Testis (tissue), 2 donors: ENCODE measurements at regions not wholly inside any gene's neighbourhood (a gene's known extent, or its start where the extent isn't known, plus 50 kb on each side); places are given as distances from the start of the nearest gene placed in this dataset.

Source experiments
- DNase-seq: peaks from one replicate; pipeline ENCODE4 v3.0.0-alpha.2; 2019
- H3K27ac ChIP-seq, 2 donors: fragments of 200-600 bp; sonication (generic); one replicate each; pipeline ENCODE4 v1.5.1; 2019
- H3K27me3 ChIP-seq: fragments of 200-600 bp; sonication (generic); one replicate; pipeline ENCODE4 v1.5.1; 2019
- H3K36me3 ChIP-seq: fragments of 200-600 bp; sonication (generic); one replicate; pipeline ENCODE4 v1.5.1; 2017; ENCODE audit warnings: low read depth; ENCODE audit errors: missing control alignments
- H3K4me1 ChIP-seq: fragments of 200-600 bp; sonication (generic); one replicate; pipeline ENCODE4 v1.5.1; 2019
- H3K4me3 ChIP-seq, 2 donors: fragments of 200-600 bp; sonication (generic); one replicate each; pipeline ENCODE4 v1.5.1; 2017 to 2019
- H3K9me3 ChIP-seq: fragments of 200-600 bp; sonication (generic); one replicate; pipeline ENCODE4 v1.5.1; 2017
- CTCF ChIP-seq, 3 experiments: fragments of 450-650 bp in 2 of 3; fragments of 200-600 bp in 1 of 3; sonication (generic) in 1 of 3; IDR thresholded peaks; one replicate each; pipeline ENCODE4 v1.5.1; 2016 to 2019; ENCODE audit warnings: antibody characterized with exemption in 3 of 3, mild to moderate bottlenecking in 2 of 3, moderate library complexity in 1 of 3
- POLR2A ChIP-seq: fragments of 450-650 bp; IDR thresholded peaks from one replicate; pipeline ENCODE4 v1.6.1; 2017; ENCODE audit warnings: antibody characterized with exemption, mild to moderate bottlenecking, moderate library complexity
- WGBS, 2 donors: methylation state at CpG; one replicate each; pipeline ENCODE4 v1.1.5; 2018; 5-methylcytosine and 5-hydroxymethylcytosine counted together
- intact Hi-C: fragments of 100-400 bp; cut with DNase I; formaldehyde crosslinking; loops from one replicate; pipeline ENCODE4 v1.15.1; 2023; ENCODE audit warnings: low total_unique reads

DNA sequence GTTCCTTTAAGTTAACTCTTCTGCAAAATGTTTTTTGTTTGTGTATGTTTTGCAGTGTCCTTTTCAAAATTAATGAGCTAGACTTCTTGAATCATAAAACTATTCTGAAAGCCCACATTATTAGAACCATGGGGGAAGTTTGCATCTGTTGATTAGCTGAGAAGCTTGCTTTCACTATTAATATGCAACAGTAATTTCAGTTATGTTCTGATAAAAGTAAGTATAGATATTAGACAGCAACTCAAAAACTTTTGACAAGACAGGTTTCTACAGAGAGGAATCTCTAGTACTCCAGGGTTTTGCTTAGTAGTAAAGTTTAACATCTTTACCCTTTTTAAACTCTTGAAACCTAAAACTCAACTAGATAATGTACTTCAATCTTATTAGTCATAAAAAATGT, 147.8 kb downstream of the UBE2E3 start:
- H3K4me1 ChIP-seq = no peaks in the 10 kb centered on the region
- H3K9me3 ChIP-seq = no peaks in the 10 kb centered on the region
- TF ChIP-seq CTCF (IDR thresholded peaks at IDR 0.05) (no peak), POLR2A (no peak)
- no peaks in the 10 kb centered on the region for H3K36me3 ChIP-seq
- DNase-seq = no peak
- no peak overlapping the region for H3K27ac ChIP-seq
- no peaks in the 10 kb centered on the region for H3K27me3 ChIP-seq
- no peak overlapping the region for H3K4me3 ChIP-seq
- intact Hi-C loops = no loop called here

GRCh38 chr2:181129364-181130056, 149.1 kb downstream of the UBE2E3 start:
- Histone ChIP-seq H3K9me3 (no peaks in the 10 kb centered on the region), H3K27ac (no peak overlapping the region), H3K4me3 (no peak overlapping the region), H3K36me3 (no peaks in the 10 kb centered on the region), H3K4me1 (no peaks in the 10 kb centered on the region), H3K27me3 (no peaks in the 10 kb centered on the region)
- WGBS, 2 donors = 90 to 95% methylated on average over 4 of the region's 4 CpGs
- no peak for DNase-seq
- intact Hi-C loops = no loop called here
- TF ChIP-seq CTCF (IDR thresholded peaks at IDR 0.05) = no peak
- no peak for TF ChIP-seq POLR2A

DNA sequence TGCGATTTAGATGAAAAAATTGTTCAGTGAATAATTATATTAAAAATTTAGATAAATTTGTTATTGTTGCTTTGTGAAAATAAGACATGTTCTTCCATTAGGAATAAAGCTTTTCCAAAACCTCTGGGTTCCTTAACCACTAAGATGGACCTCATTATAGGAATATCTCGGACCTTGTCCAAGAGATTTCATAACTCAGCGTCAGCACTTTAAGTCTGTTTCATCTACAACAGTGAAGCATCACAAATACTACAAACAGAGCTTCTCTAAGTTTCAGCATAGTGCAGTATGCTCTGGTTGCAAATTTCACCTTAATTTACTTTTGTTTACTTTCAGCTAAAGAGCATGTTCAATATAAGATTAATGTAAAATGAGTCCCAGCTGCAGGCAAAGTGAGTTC, 150.3 kb downstream of the UBE2E3 start:
- H3K27me3 ChIP-seq = no peaks in the 10 kb centered on the region
- TF ChIP-seq POLR2A = no peak
- no peak for TF ChIP-seq CTCF (IDR thresholded peaks at IDR 0.05)
- H3K4me3 ChIP-seq = no peak overlapping the region
- no peaks in the 10 kb centered on the region for H3K4me1 ChIP-seq
- WGBS, 2 donors = 72 to 76% methylated on average over 3 of the region's 3 CpGs
- no peak overlapping the region for H3K27ac ChIP-seq
- H3K36me3 ChIP-seq = no peaks in the 10 kb centered on the region
- H3K9me3 ChIP-seq = no peaks in the 10 kb centered on the region
- intact Hi-C loops = no loop called here
- DNase-seq = no peak

- Histone ChIP-seq H3K36me3 (no peaks in the 10 kb centered on the region), H3K27ac (no peak overlapping the region), H3K4me1 (no peaks in the 10 kb centered on the region), H3K4me3 (no peak overlapping the region), H3K27me3 (no peaks in the 10 kb centered on the region), H3K9me3 (no peaks in the 10 kb centered on the region)
- no peak for TF ChIP-seq POLR2A
- TF ChIP-seq CTCF (IDR thresholded peaks at IDR 0.05) = no peak
- 78 to 85% methylated on average over 2 of the region's 2 CpGs for WGBS, 2 donors
- intact Hi-C loops = no loop called here
- no peak for DNase-seq
Measured at GRCh38 chr2:181131584-181131983, 151.2 kb downstream of the UBE2E3 start.

DNA sequence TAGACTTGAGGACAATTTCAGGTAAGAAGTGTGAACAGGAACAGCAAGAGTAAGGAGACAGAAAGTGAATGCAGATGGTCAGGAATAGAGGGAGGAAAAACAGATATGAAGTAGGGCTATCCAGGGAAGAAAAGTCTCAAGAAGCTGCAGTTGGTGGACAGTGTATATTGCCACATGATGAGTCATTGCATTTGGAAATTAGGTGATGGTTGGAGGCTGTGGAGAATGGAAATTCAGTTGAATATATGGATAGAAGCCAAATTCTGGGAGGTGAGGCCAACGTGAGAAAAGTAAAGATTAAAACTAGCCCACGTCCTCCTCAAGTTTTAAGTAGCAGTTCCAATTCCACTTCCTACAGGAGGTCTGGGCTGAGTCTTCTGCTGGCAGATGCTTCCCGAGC, 158.4 kb downstream of the UBE2E3 start:
- H3K27ac ChIP-seq = no peak overlapping the region
- no peak for DNase-seq
- H3K4me1 ChIP-seq = no peaks in the 10 kb centered on the region
- TF ChIP-seq CTCF (IDR thresholded peaks at IDR 0.05) (no peak), POLR2A (no peak)
- H3K4me3 ChIP-seq = no peak overlapping the region
- H3K9me3 ChIP-seq = no peaks in the 10 kb centered on the region
- H3K27me3 ChIP-seq = no peaks in the 10 kb centered on the region
- no peaks in the 10 kb centered on the region for H3K36me3 ChIP-seq
- intact Hi-C loops = no loop called here
- WGBS, 2 donors = 59 to 65% methylated on average over 3 of the region's 3 CpGs
